Progenitor cell of endocrine pancreas (in vitro differentiated cells): ENCODE measurements at regions not wholly inside any gene's neighbourhood (a gene's known extent, or its start where the extent isn't known, plus 50 kb on each side); places are given as distances from the start of the nearest gene placed in this dataset.

Experiments
- DNase-seq: peaks from one replicate; pipeline ENCODE4 v3.0.0; 2021; ENCODE audit warnings: low spot score; ENCODE audit not compliant: unreplicated experiment
- H3K27ac Mint-ChIP-seq: 2 replicates; pipeline ENCODE4 v1.8.0; 2021; ENCODE audit warnings: mild to moderate bottlenecking, moderate library complexity, mixed read lengths
- H3K27me3 Mint-ChIP-seq: 2 replicates; pipeline ENCODE4 v1.8.0; 2021; ENCODE audit warnings: mixed read lengths
- H3K36me3 Mint-ChIP-seq: 2 replicates; pipeline ENCODE4 v1.8.0; 2022; ENCODE audit warnings: mixed read lengths; ENCODE audit not compliant: insufficient read depth
- H3K4me1 Mint-ChIP-seq: 2 replicates; pipeline ENCODE4 v1.8.0; 2021; ENCODE audit warnings: low read depth, mixed read lengths
- H3K4me3 Mint-ChIP-seq: 2 replicates; pipeline ENCODE4 v1.8.0; 2021; ENCODE audit warnings: low read depth, mild to moderate bottlenecking, moderate library complexity, mixed read lengths
- H3K9me3 Mint-ChIP-seq: 2 replicates; pipeline ENCODE4 v1.8.0; 2021; ENCODE audit warnings: low read depth, mixed read lengths
- TF ChIP-seq, protein P1 (sequence below): fragments of 200-600 bp; sonication (generic); IDR thresholded peaks from one replicate; pipeline ENCODE4 v1.5.0; 2021; ENCODE audit warnings: antibody characterized with exemption, mild to moderate bottlenecking; ENCODE audit not compliant: unreplicated experiment

DNA sequence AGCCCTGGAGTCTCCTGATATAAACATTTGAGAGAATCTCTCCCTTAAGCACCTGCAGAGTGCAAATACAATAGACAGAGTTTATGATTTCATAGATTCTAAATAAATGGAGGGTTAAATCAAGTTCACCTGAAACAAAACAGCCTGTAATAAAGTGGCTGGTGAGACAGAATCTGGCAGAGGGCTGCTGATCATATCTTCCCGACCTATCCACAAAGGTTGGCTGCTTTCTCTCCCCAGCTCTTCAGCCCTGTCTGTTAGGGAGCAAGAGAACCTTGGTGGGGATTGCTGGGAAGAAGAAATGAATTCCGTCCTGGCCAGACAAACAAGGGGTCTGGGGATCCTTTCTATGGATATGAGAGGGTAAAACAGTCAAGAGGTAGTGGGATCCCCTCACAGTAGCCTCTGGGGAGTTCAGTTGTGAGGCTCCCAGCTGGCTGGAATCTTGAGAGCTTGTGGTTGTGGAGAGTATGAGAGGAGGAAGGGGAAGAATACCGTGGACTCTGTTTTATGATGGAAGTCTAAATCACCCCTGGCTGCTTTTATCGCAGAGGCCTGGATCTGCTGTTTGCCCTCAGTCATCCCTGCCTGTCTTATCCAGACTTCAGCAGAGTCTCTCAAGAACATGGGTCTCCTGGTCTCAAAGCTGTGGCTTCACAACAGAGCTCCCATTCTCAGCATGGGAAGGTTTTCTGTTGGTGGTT, 451.3 kb downstream of the NTRK3 start:
- no peak overlapping the region for H3K4me3 Mint-ChIP-seq

DNA sequence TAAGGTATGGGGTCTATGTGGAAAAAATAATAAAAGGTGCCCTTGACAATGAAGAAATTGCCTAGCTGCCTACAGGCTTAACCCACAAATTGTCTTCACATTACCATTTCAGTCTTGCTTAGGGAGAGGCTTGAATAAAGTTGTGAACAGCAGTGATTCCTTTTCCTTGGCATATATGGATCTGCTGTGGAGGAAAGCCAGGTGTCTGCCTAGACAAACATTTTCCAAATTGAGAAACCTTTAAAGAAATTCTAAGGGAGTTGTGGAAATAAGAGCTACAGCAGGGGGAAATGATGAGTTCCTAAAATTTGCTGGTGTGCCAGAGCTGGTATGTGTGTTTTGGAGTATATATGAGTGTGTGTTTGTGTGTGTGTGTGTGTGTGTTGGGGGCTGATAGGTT, 452.1 kb downstream of the NTRK3 start:
- no peaks in the 10 kb centered on the region for H3K36me3 Mint-ChIP-seq
- H3K27ac Mint-ChIP-seq = no peak overlapping the region
- TF ChIP-seq, protein P1, sequence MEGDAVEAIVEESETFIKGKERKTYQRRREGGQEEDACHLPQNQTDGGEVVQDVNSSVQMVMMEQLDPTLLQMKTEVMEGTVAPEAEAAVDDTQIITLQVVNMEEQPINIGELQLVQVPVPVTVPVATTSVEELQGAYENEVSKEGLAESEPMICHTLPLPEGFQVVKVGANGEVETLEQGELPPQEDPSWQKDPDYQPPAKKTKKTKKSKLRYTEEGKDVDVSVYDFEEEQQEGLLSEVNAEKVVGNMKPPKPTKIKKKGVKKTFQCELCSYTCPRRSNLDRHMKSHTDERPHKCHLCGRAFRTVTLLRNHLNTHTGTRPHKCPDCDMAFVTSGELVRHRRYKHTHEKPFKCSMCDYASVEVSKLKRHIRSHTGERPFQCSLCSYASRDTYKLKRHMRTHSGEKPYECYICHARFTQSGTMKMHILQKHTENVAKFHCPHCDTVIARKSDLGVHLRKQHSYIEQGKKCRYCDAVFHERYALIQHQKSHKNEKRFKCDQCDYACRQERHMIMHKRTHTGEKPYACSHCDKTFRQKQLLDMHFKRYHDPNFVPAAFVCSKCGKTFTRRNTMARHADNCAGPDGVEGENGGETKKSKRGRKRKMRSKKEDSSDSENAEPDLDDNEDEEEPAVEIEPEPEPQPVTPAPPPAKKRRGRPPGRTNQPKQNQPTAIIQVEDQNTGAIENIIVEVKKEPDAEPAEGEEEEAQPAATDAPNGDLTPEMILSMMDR = no peak
- no peak for DNase-seq
- no peak overlapping the region for H3K4me3 Mint-ChIP-seq
- peaks cover 7% of the 10 kb centered on the region for H3K27me3 Mint-ChIP-seq
- no peaks in the 10 kb centered on the region for H3K4me1 Mint-ChIP-seq
- H3K9me3 Mint-ChIP-seq = peaks cover 6% of the 10 kb centered on the region

More for the DNA sequence above, 451.3 kb downstream of the NTRK3 start:
- Mint-ChIP-seq H3K36me3 (no peaks in the 10 kb centered on the region), H3K27ac (no peak overlapping the region), H3K4me1 (no peaks in the 10 kb centered on the region), H3K27me3 (peaks cover 7% of the 10 kb centered on the region), H3K9me3 (peaks cover 6% of the 10 kb centered on the region)
- TF ChIP-seq, protein P1 = no peak
- DNase-seq = no peak

DNA sequence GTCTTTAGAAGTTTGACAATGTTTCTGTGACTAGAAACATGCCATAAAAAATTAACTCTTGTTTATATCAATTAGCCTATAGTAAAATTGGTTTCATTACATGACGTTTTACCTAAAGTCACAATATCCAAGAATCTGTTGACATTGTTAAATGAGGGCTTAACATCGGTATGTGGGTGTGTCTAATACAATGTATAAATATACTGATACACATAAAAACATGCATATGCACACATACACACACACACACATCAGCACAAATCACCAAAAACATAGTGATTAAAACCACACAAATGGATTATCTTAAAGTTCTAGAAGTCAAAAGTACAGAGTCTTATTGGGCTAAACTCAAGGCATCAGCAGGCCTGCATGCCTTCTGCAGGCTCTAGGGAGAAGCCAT, 456.7 kb downstream of the NTRK3 start:
- H3K36me3 Mint-ChIP-seq = no peaks in the 10 kb centered on the region
- H3K4me1 Mint-ChIP-seq = no peaks in the 10 kb centered on the region
- no peaks in the 10 kb centered on the region for H3K9me3 Mint-ChIP-seq
- TF ChIP-seq, protein P1 = no peak
- no peak overlapping the region for H3K27ac Mint-ChIP-seq
- no peak overlapping the region for H3K4me3 Mint-ChIP-seq
- peaks cover 7% of the 10 kb centered on the region for H3K27me3 Mint-ChIP-seq
- DNase-seq = no peak

DNA sequence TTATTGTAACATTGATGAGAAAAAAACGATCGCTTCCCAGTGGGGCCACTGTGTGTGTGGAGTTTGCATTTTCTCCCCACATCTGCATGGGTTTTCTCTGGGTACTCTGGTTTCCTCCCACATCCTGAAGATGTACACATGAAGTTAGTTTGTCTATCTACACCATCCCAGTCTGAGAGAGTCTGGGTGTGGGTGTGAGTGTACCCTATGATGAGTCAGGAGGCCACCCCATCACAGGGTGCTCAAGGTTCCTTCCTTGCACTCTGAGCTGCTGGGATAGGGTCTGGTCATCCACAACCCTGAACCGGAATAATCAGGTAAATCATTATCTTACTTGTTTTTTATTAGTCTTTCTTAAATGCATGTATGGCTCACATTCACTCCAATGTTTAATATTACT, 457.1 kb downstream of the NTRK3 start:
- Mint-ChIP-seq H3K27ac (no peak overlapping the region), H3K4me3 (no peak overlapping the region), H3K4me1 (no peaks in the 10 kb centered on the region), H3K36me3 (no peaks in the 10 kb centered on the region), H3K9me3 (no peaks in the 10 kb centered on the region), H3K27me3 (peaks cover 7% of the 10 kb centered on the region)
- TF ChIP-seq, protein P1 = no peak
- no peak for DNase-seq

DNA sequence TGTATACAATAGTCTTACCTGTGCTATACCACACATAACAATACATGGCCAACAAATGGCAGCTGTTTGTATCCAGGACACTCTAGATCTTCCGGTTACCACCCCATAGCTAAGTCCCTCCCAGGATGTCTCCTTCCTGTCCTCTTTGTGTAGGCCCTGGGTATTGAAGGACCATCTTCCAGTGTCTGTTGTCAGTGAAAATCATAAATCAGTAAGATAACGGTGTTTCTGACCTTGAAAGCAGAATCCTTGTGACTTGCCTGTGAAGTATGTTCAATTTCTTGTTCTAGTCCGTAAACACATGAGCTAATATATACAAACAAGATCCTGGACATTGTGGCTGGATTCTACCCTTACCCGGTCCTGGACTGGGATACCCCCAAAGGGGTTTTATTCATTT, 462.8 kb downstream of the NTRK3 start:
- TF ChIP-seq, protein P1 = no peak
- H3K4me1 Mint-ChIP-seq = no peaks in the 10 kb centered on the region
- no peaks in the 10 kb centered on the region for H3K27me3 Mint-ChIP-seq
- H3K4me3 Mint-ChIP-seq = no peak overlapping the region
- H3K9me3 Mint-ChIP-seq = no peaks in the 10 kb centered on the region
- DNase-seq = no peak
- no peak overlapping the region for H3K27ac Mint-ChIP-seq
- no peaks in the 10 kb centered on the region for H3K36me3 Mint-ChIP-seq
